ENCODE measurements at regions not wholly inside any gene's neighbourhood (a gene's known extent, or its start where the extent isn't known, plus 50 kb on each side); places are given as distances from the start of the nearest gene placed in this dataset.

DNA sequence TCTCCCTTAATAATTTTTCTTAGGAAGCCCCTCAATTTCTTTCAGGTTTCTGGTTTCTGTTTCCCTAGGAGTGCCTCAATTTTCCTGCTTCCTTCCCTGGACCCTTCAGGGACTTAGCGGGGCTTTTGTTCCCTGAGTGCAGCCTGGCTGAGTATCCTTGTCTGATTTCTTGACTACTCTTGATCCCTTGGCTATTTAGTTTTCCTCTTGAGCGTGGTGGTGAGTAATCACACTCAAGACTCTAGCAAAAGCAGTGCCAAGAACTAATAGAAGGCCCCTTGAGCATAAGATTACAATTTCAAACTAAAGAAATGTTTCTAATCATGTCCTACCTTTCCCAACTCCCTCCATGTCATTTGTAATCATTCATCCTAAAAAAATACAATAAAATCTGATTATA is 94.3 kb upstream of the C3orf80 start:
- H3K27me3 ChIP-seq, result no peaks in the 10 kb centered on the region
- intact Hi-C loops (cut with DNase I; ENCODE audit: low total_unique reads), result no loop called here
- TF ChIP-seq, protein P1, sequence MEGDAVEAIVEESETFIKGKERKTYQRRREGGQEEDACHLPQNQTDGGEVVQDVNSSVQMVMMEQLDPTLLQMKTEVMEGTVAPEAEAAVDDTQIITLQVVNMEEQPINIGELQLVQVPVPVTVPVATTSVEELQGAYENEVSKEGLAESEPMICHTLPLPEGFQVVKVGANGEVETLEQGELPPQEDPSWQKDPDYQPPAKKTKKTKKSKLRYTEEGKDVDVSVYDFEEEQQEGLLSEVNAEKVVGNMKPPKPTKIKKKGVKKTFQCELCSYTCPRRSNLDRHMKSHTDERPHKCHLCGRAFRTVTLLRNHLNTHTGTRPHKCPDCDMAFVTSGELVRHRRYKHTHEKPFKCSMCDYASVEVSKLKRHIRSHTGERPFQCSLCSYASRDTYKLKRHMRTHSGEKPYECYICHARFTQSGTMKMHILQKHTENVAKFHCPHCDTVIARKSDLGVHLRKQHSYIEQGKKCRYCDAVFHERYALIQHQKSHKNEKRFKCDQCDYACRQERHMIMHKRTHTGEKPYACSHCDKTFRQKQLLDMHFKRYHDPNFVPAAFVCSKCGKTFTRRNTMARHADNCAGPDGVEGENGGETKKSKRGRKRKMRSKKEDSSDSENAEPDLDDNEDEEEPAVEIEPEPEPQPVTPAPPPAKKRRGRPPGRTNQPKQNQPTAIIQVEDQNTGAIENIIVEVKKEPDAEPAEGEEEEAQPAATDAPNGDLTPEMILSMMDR (IDR thresholded peaks at IDR 0.05), result no peak
- H3K4me1 ChIP-seq, result no peaks in the 10 kb centered on the region
- no peak for DNase-seq
- H3K9me3 ChIP-seq, result no peaks in the 10 kb centered on the region
- no peak overlapping the region for H3K4me3 ChIP-seq
- H3K36me3 ChIP-seq, result no peaks in the 10 kb centered on the region
- no peak overlapping the region for H3K27ac ChIP-seq

DNA sequence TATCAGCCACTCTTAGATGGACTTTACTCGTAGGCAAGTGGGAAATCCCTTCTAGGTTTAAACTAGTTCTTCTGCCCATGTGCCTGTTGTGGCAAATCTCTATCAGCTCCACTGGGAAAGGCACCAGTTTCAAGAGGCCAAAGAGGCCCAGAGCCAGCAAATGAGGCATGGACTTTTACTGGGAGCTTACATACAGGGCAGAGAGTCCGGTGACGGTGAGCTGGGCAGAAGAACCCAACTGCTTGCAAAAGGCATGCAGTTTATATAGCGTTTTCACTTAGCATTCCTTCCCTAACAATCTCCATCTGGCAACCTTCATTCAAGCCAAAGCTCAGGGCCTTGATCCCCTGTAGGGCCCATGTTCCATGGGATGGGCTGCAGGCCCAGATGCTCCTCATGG is 93.0 kb upstream of the C3orf80 start:
- Histone ChIP-seq H3K4me3 (no peak overlapping the region), H3K27ac (no peak overlapping the region), H3K4me1 (no peaks in the 10 kb centered on the region), H3K36me3 (no peaks in the 10 kb centered on the region), H3K9me3 (no peaks in the 10 kb centered on the region), H3K27me3 (no peaks in the 10 kb centered on the region)
- TF ChIP-seq, protein P1 (IDR thresholded peaks at IDR 0.05), result no peak
- intact Hi-C loops (cut with DNase I; ENCODE audit: low total_unique reads), result no loop called here
- no peak for DNase-seq

DNA sequence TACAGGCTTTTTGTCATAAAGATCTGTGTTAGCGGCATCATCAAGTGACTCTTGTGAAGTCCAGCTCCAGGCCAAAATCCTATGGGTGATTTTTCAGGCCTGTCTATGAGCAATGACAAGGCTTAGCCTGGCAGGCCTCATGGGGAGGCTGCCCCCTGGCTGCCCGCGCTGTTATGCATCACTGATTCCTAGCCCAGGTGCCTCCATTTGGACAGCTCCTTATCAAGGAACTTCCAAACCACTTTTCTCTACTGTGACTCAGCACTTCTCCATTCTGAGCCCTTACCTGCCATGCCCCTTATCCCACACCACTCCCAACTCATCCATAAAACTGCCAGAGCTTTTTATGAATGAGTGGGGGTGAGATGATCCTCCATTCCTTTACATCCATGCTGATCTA is 91.5 kb upstream of the C3orf80 start:
- intact Hi-C loops (cut with DNase I; ENCODE audit: low total_unique reads), result no loop called here
- no peak for DNase-seq
- Histone ChIP-seq H3K36me3 (no peaks in the 10 kb centered on the region), H3K27ac (no peak overlapping the region), H3K4me3 (no peak overlapping the region), H3K9me3 (no peaks in the 10 kb centered on the region), H3K4me1 (no peaks in the 10 kb centered on the region), H3K27me3 (no peaks in the 10 kb centered on the region)
- TF ChIP-seq, protein P1 (IDR thresholded peaks at IDR 0.05), result no peak

DNA sequence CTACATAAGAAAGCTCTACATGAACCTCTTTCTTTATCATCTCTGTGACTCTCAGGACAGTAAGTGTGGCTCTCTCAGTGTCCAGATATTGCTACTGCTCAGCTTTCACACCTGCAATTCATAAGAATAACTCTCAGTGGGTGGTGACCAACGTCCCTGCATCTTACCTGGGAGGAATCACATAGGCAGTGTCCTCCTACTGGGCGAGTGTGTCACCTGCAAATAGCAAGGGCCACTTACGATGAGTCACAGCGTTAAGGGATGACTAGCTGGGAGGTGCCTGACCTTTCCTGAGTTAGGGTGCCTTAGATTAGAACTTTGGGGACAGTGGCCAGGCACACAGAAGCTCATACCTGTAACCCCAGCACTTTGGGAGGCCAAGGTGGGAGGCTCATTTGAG is 90.8 kb upstream of the C3orf80 start:
- TF ChIP-seq, protein P1 (IDR thresholded peaks at IDR 0.05), result no peak
- Histone ChIP-seq H3K4me3 (no peak overlapping the region), H3K4me1 (no peaks in the 10 kb centered on the region), H3K27me3 (no peaks in the 10 kb centered on the region), H3K36me3 (no peaks in the 10 kb centered on the region), H3K9me3 (no peaks in the 10 kb centered on the region), H3K27ac (no peak overlapping the region)
- no peak for DNase-seq
- intact Hi-C loops (cut with DNase I; ENCODE audit: low total_unique reads), result no loop called here

DNA sequence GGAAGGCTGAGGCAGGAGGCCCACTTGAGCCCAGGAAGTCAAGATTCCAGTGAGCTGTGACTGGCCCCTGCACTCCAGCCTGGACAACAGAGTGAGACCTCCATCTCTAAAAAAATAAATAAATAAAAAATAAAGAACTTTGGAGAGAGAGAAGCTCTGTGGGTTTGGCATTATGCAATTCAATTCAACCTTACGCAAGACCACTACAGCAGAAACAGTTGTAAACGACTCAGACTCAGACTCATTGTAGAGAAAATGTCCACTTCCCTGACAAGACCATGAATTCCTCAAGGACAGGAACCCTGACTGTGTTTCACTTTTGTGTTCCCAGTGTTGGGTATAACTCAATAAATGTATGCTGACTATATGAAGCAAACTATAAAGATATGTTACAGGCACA is 90.3 kb upstream of the C3orf80 start:
- Histone ChIP-seq H3K27me3 (no peaks in the 10 kb centered on the region), H3K4me1 (no peaks in the 10 kb centered on the region), H3K9me3 (no peaks in the 10 kb centered on the region), H3K27ac (no peak overlapping the region), H3K4me3 (no peak overlapping the region), H3K36me3 (no peaks in the 10 kb centered on the region)
- TF ChIP-seq, protein P1 (IDR thresholded peaks at IDR 0.05), result no peak
- no peak for DNase-seq
- intact Hi-C loops (cut with DNase I; ENCODE audit: low total_unique reads), result no loop called here

DNA sequence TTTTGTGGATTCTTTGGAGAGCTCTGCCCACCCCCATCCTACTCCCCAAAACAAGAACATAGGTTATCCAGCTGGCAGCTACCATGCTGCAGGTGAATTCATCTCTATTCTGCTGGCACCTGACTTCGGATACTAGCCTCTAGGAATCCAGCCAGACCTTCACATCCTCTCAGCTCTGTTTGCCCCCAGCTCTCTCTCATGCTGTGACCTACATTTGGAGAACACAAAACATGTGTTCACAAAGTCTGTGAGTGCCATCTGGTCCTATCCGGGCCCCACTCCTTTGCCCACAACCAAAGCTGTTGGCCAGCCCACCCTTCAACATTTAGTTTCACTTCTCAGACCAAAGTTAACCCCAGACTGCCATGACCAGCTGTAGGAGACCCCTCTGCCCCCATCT is 89.4 kb upstream of the C3orf80 start:
- TF ChIP-seq, protein P1 (IDR thresholded peaks at IDR 0.05), result no peak
- H3K4me3 ChIP-seq, result no peak overlapping the region
- H3K9me3 ChIP-seq, result no peaks in the 10 kb centered on the region
- no peaks in the 10 kb centered on the region for H3K27me3 ChIP-seq
- intact Hi-C loops (cut with DNase I; ENCODE audit: low total_unique reads), result no loop called here
- H3K4me1 ChIP-seq, result no peaks in the 10 kb centered on the region
- H3K27ac ChIP-seq, result no peak overlapping the region
- no peak for DNase-seq
- H3K36me3 ChIP-seq, result no peaks in the 10 kb centered on the region

Measured in tibial artery (tissue), 4 donors.